IMR-90 (cell line): ENCODE measurements at regions not wholly inside any gene's neighbourhood (a gene's known extent, or its start where the extent isn't known, plus 50 kb on each side); places are given as distances from the start of the nearest gene placed in this dataset.

Source experiments
- ATAC-seq: fragments of 200-7000 bp; cut with Tn5 transposase; 2 replicates; pipeline ENCODE4 v1.9.1; 2020; ENCODE audit warnings: low read depth, mild to moderate bottlenecking, moderate library complexity
- BruUV-seq: library from RNA; stranded (reverse); fragments of 400-500 nt; replicated peaks from 2 replicates; lab custom pipeline; 2021; lab: Mats Ljungman, UMichigan
- CTCF ChIA-PET: fragments of 300-600 bp; formaldehyde crosslinking; extraction: SDS; loops from one replicate; lab custom pipeline; 2021; ENCODE audit warnings: antibody characterized with exemption; lab: Yijun Ruan, JAX
- POLR2A ChIA-PET: fragments of 300-600 bp; sonication (Branson Sonifier 250); formaldehyde crosslinking; loops from one replicate; lab custom pipeline; 2022; ENCODE audit warnings: antibody characterized with exemption; ENCODE audit not compliant: unreplicated experiment; lab: Charles Lee
- DNase-seq: peaks from one replicate; pipeline ENCODE4 v3.0.0; 2013
- H2AFZ ChIP-seq: replicated peaks from 2 replicates; pipeline ENCODE3; 2013; ENCODE audit warnings: low read length, mild to moderate bottlenecking; ENCODE audit not compliant: poor library complexity
- H2AK5ac ChIP-seq: 2 replicates; pipeline ENCODE4 v1.6.1; 2013; ENCODE audit warnings: low read depth, low read length, inconsistent platforms
- H2AK9ac ChIP-seq: replicated peaks from 2 replicates; pipeline ENCODE3; 2013; ENCODE audit warnings: mild to moderate bottlenecking, low read depth, low read length, moderate library complexity; ENCODE audit not compliant: poor library complexity
- H2BK120ac ChIP-seq: 2 replicates; pipeline ENCODE4 v1.6.1; 2013; ENCODE audit warnings: low read depth, low read length, inconsistent platforms
- H2BK15ac ChIP-seq: 3 replicates; pipeline ENCODE4 v1.6.1; 2013; ENCODE audit warnings: low read depth, low read length, inconsistent platforms
- H2BK20ac ChIP-seq: 2 replicates; pipeline ENCODE4 v1.6.1; 2013; ENCODE audit warnings: low read depth, mild to moderate bottlenecking, inconsistent platforms, low read length, moderate library complexity
- H2BK5ac ChIP-seq: 2 replicates; pipeline ENCODE4 v1.6.1; 2013; ENCODE audit warnings: mild to moderate bottlenecking, low read depth, low read length, inconsistent platforms; ENCODE audit not compliant: poor library complexity, severe bottlenecking
- H3K14ac ChIP-seq: replicated peaks from 2 replicates; pipeline ENCODE4 v1.6.1; 2013; ENCODE audit warnings: low read depth, low read length, inconsistent platforms
- H3K18ac ChIP-seq: 2 replicates; pipeline ENCODE4 v1.6.1; 2013; ENCODE audit warnings: low read depth, low read length, control low read depth
- H3K23ac ChIP-seq: 2 replicates; pipeline ENCODE4 v1.6.1; 2013; ENCODE audit warnings: low read depth, low read length, inconsistent platforms
- H3K27ac ChIP-seq: 2 replicates; pipeline ENCODE4 v1.5.1; 2013; ENCODE audit warnings: mild to moderate bottlenecking, control low read depth, low read length; ENCODE audit not compliant: insufficient read depth
- H3K27me3 ChIP-seq: 2 replicates; pipeline ENCODE4 v1.6.1; 2013; ENCODE audit warnings: low read length; ENCODE audit not compliant: control insufficient read depth, insufficient read depth
- H3K36me3 ChIP-seq: 2 replicates; pipeline ENCODE4 v1.6.1; 2013; ENCODE audit warnings: low read length, mixed read lengths; ENCODE audit not compliant: control insufficient read depth, insufficient read depth
- H3K4ac ChIP-seq: 2 replicates; pipeline ENCODE4 v1.6.1; 2013; ENCODE audit warnings: low read depth, low read length, inconsistent platforms
- H3K4me1 ChIP-seq: 2 replicates; pipeline ENCODE4 v1.6.1; 2013; ENCODE audit warnings: low read length, mixed read lengths; ENCODE audit not compliant: control insufficient read depth, insufficient read depth
- H3K4me2 ChIP-seq: 2 replicates; pipeline ENCODE4 v1.6.1; 2013; ENCODE audit warnings: low read depth, mild to moderate bottlenecking, control low read depth, low read length, moderate library complexity
- H3K4me3 ChIP-seq: 2 replicates; pipeline ENCODE4 v1.5.1; 2013; ENCODE audit warnings: low read depth, mild to moderate bottlenecking, control low read depth, low read length, moderate library complexity; ENCODE audit not compliant: insufficient read depth
- H3K56ac ChIP-seq: 2 replicates; pipeline ENCODE4 v1.6.1; 2013; ENCODE audit warnings: low read length, inconsistent platforms; ENCODE audit not compliant: insufficient read depth; ENCODE audit errors: extremely low read depth
- H3K79me1 ChIP-seq, 2 experiments: 2 replicates each; pipeline ENCODE4 v1.6.1; 2013; ENCODE audit warnings: low read length in 2 of 2, inconsistent platforms in 1 of 2, low read depth in 1 of 2
- H3K9ac ChIP-seq: 2 replicates; pipeline ENCODE4 v1.6.1; 2013; ENCODE audit warnings: low read depth, low read length, control low read depth
- H3K9me1 ChIP-seq: 2 replicates; pipeline ENCODE4 v1.6.1; 2013; ENCODE audit warnings: low read length, inconsistent platforms; ENCODE audit not compliant: insufficient read depth
- H3K9me3 ChIP-seq: 2 replicates; pipeline ENCODE4 v1.6.1; 2013; ENCODE audit warnings: low read length; ENCODE audit not compliant: control insufficient read depth, insufficient read depth
- H4K20me1 ChIP-seq: 2 replicates; pipeline ENCODE4 v1.6.1; 2013; ENCODE audit warnings: low read length, inconsistent platforms; ENCODE audit not compliant: insufficient read depth
- H4K5ac ChIP-seq: 2 replicates; pipeline ENCODE4 v1.6.1; 2013; ENCODE audit warnings: mild to moderate bottlenecking, low read depth, low read length, control low read depth
- H4K8ac ChIP-seq, 2 experiments: 2 replicates each; pipeline ENCODE4 v1.6.1; 2013; ENCODE audit warnings: low read depth in 2 of 2, low read length in 2 of 2, control low read depth in 1 of 2, inconsistent platforms in 1 of 2
- H4K91ac ChIP-seq: 2 replicates; pipeline ENCODE4 v1.6.1; 2013; ENCODE audit warnings: low read depth, low read length, inconsistent platforms; ENCODE audit not compliant: insufficient read depth
- MXI1 ChIP-seq: IDR thresholded peaks from 2 replicates; pipeline ENCODE4 v1.6.1; 2012; ENCODE audit warnings: low read depth, mild to moderate bottlenecking, low read length, moderate library complexity, borderline replicate concordance
- WGBS, 2 experiments: methylation state at CpG; one replicate each; pipeline versions ENCODE4 v1.1.5 to v1.1.7; 2013; ENCODE audit warnings: missing lambda C conversion rate in 2 of 2; ENCODE audit not compliant: insufficient read length in 1 of 2; ENCODE audit errors: extremely low coverage in 2 of 2; 5-methylcytosine and 5-hydroxymethylcytosine counted together
- dilution Hi-C: fragments of 300-500 bp; cut with HindIII; formaldehyde crosslinking; loops from one replicate; pipeline ENCODE4 v1.14.3; 2018; ENCODE audit warnings: low sequenced_read_pairs; ENCODE audit not compliant: unreplicated experiment
- in situ Hi-C: fragments of 300-500 bp; cut with MboI; formaldehyde crosslinking; loops from 3 replicates; pipeline ENCODE4 v1.14.3; 2019; ENCODE audit warnings: low sequenced_read_pairs, inconsistent platforms, mixed read lengths
- intact Hi-C: fragments of 100-400 bp; cut with micrococcal nuclease; formaldehyde crosslinking; loops from 2 replicates; pipeline ENCODE4 v1.10.0; 2022

DNA sequence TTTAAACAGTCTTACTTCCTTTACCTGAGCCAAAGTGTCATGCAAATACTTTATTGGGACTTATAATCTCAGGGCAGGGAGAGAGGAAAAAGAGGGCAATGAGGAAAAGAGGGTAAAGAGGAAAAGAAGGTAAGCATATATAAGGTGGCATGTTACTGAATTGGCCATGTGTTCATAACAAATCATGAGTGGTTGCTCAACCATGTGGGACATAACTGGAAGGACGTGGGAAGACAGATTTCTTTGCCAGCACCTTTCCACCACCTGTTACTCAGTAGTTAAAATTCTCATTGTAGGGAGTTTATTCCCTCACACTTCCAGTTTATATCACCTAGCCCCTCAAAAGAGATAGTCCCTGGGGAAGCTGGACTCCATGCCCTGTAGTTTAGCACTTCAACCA is 54.7 kb upstream of the TPRG1 start:
- no peaks in the 10 kb centered on the region for H3K79me1 ChIP-seq
- H2BK20ac ChIP-seq, result no peak overlapping the region
- no peak overlapping the region for H4K5ac ChIP-seq
- H2AK9ac ChIP-seq, result no peak overlapping the region
- intact Hi-C loops (no loop called here), in situ Hi-C loops (no loop called here), dilution Hi-C loops (no loop called here)
- H3K56ac ChIP-seq, result no peak overlapping the region
- H3K9me3 ChIP-seq, result no peaks in the 10 kb centered on the region
- no peaks in the 10 kb centered on the region for H3K4me1 ChIP-seq
- no peak overlapping the region for H3K27ac ChIP-seq
- H2BK5ac ChIP-seq, result no peak overlapping the region
- H2BK120ac ChIP-seq, result no peak overlapping the region
- no peaks in the 10 kb centered on the region for H3K9me1 ChIP-seq
- H3K4me3 ChIP-seq, result no peak overlapping the region
- no peaks in the 10 kb centered on the region for H4K20me1 ChIP-seq
- no peak overlapping the region for H4K91ac ChIP-seq
- H3K27me3 ChIP-seq, result no peaks in the 10 kb centered on the region
- no peak overlapping the region for H3K9ac ChIP-seq
- no peak overlapping the region for H3K14ac ChIP-seq
- no peak overlapping the region for H3K18ac ChIP-seq
- H2BK15ac ChIP-seq, result no peak overlapping the region
- ChIA-PET CTCF (no interaction called here), POLR2A (no interaction called here)
- WGBS, 2 experiments, result no CpG with 5 or more reads among the region's 1 CpG
- no peaks in the 10 kb centered on the region for H3K36me3 ChIP-seq
- no peak overlapping the region for H3K23ac ChIP-seq
- no TSS peak for BruUV-seq
- H2AFZ ChIP-seq, result no peak overlapping the region
- DNase-seq, result no peak
- no peak for TF ChIP-seq MXI1
- no peak overlapping the region for H3K4ac ChIP-seq
- no peak overlapping the region for H4K8ac ChIP-seq
- H3K4me2 ChIP-seq, result no peak overlapping the region
- H2AK5ac ChIP-seq, result no peak overlapping the region
- no peak for ATAC-seq
